Activated CD4-positive, alpha-beta T cell treated with anti-CD3 and anti-CD28 coated beads for 4 hours (primary cell): ENCODE measurements at regions not wholly inside any gene's neighbourhood (a gene's known extent, or its start where the extent isn't known, plus 50 kb on each side); places are given as distances from the start of the nearest gene placed in this dataset.
"Not testable (repeated sequence)": the region's sequence is repeated elsewhere in the genome, so short reads cannot be mapped to it uniquely, and the experiment has no call there.

Experiments used
- DNase-seq, 2 donors: peaks; one replicate each; pipeline ENCODE4 v3.0.0-alpha.2; 2020

DNA sequence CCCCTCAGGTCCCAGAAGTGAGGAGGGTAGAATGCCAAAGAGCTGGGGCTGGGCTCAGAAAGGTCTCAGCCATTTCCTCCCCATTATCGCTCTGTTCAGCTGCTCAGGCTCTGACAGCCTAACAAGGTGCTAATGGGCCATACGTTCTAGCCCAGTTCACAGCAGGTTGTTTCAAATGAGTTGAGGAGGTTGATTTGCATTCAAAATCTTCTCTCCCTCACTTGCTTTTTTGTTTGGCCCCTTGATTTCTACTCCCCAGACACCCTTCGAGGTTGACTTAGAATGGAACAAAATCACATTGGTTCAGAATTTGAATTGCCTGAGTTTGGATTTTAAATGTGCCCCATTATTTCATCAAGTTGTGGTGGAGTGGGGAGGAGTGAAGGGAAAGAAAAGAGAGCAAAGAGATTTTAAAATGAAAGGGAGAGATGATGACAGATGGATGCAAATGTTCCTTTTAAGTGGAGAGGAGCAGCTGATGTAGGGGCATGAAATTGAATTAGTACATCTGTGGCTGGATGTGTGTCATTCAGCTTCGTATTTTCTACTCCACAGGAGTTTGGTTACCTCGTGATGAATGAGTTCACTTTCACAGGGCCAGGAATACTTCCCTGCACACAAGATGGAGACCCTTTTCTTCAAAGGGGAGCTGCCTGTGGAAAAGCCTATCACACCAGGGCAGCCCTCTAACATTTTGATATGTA lies 425.8 kb upstream of the CAMK1G start:
- no peak for DNase-seq

DNA sequence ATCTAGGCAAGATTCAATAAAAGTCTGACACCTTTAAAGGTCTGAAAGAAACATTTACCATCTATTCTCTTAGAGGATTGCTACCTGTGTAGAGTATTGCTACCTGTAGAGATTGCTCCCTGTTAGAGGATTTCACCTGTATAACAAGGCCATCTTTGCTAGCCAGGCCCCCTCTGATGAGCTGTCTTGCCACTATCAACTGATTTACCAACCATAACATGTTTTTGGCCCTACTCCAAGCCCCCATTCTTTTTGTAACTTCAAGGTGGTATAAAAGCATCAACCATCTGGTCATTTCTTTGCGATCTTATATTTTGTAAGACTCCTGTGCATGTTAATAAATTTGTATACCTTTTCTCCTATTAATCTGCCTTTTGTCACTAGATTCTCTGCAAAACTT lies 424.7 kb upstream of the CAMK1G start:
- DNase-seq, result no peak

DNA sequence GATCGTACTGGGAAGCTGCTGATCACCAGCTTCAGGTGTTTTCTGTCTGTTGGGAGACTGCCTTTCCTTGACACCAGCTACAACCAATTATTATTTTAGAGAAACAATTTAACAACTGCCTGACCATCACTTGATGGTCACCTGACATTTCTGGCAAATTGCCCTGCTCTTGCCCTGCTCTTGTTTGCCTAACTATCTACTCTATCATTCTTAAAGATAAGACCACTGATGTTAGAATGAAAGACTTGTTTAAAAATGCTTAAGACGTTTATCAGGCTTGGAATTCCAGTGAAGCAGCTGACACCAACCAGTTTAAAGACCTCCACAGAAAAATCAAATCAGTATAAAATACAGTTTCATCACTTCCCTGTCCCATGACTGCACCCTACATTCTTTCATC lies 423.3 kb upstream of the CAMK1G start:
- no peak for DNase-seq

DNA sequence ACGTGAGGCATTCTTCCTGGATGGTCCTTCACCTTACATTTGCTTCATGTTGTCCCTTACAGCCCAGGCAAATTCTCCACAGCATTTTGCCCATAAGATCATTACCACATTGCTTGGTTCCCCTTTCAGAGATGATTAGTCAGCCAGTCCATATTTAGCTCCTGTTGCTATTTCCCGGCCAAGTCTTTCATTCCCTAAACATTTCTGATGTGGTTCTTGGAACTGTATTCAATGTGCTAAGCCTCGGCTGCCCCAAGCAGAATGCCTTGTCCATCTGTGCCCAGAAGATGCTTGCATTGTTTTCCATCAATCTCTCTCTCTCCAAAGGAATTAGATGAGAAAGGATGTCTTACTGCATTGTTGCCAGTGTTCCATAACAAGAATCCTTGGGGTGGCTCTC lies 420.9 kb upstream of the CAMK1G start:
- no peak for DNase-seq

DNA sequence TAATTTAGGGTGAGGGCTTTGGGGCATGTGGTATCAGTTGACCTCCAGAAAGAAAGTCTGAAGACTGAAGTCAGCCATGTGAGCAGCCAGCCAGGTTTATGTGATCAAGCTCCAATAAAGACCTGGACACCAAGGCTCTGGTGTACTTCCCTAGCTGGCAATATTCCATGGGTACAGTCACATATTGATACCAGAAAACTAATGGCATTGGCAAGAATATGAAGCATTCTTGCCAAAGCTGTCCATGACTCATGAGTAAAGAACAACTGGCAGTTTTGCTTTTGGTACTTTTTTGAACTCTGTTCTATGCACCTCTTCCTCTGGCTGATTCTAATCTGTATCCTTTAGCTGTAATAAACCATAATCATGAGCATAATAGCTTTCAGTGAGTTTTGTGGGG lies 415.3 kb upstream of the CAMK1G start:
- DNase-seq, result no peak

DNA sequence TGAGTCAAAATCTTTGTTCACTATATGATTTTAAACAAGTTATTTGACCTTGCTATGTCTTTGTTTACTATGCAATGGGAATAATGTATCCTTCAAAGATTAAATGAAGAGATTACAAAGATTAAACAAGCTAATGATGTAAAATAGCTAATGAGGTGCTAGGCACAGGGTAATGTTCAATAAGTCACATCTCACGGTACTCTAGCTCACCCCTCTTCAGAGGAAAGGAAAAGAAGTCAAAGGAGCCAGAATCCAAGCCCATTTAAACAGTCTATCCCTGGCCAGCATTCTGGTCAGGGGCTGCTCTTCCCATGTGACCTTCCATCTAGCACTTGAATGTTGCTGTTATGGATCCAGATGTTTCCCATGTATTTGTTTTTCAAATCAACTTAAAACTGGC lies 412.4 kb upstream of the CAMK1G start:
- no peak for DNase-seq

DNA sequence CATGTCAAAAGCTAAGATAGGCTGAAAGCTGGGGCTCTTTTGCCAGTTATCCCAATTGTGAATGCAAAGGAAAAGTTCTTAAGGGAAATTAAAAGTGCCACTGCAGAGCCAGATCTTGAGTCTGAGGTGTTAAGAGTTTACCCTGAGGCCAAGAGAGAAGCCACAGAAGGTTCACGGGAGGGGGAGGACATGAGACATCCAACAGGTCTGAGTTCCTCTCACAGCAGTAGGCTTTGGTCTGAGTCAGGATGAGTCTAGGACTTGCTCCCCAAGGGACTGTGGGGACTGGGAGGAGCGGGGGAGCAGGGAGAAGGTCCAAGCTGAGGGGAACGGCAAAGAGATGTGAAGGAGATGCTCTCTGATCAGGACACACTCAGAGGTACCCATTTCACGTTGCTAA lies 411.2 kb upstream of the CAMK1G start:
- DNase-seq, result no peak

DNA sequence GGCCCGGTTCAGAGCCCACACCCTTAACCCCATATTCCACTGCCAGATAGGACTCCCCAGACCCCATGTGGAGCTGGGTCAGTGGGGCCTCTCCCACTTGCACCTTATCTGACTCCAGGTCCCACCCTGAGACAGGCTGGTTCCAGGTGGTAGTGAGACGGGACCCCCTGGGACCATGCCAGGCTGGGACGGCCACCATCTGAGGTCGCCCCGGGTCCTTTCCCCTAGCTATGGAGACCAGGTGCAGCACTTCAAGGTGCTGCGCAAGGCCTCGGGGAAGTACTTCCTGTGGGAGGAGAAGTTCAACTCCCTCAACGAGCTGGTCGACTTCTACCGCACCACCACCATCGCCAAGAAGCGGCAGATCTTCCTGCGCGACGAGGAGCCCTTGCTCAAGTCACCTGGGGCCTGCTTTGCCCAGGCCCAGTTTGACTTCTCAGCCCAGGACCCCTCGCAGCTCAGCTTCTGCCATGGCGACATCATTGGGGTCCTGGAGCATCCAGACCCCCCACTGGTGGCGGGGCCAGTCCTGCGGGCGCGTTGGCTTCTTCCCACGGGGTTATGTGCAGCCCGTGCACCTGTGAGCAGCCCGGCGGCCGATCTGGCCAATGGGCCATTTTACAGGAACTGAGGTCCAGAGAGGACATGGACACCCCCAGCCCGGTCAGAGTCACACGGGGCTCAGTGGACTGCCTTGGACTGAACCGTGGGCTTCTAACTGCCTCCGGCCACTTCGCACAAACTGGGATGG lies 410.5 kb upstream of the CAMK1G start:
- not testable (repeated sequence) for DNase-seq

DNA sequence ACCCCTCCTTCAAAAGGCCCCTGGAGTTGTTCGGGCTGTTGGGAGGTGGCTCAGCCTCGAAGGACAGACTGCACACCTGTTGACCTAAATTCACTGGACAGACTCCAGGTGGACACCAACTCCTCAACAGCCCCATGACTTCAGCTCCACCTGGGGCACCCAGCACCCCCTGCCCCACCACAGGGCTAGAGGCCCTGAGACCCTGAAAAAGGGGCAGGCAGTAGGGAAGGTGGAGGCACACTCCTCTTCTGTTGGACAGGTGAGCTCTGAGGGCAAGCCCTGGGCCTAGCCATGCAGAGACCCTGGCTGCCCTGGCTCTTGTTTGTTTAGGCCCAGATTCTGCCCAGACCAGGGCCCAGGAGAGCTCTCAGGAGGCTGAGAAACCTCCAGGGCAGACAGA lies 409.7 kb upstream of the CAMK1G start:
- DNase-seq, result not testable (repeated sequence)

DNA sequence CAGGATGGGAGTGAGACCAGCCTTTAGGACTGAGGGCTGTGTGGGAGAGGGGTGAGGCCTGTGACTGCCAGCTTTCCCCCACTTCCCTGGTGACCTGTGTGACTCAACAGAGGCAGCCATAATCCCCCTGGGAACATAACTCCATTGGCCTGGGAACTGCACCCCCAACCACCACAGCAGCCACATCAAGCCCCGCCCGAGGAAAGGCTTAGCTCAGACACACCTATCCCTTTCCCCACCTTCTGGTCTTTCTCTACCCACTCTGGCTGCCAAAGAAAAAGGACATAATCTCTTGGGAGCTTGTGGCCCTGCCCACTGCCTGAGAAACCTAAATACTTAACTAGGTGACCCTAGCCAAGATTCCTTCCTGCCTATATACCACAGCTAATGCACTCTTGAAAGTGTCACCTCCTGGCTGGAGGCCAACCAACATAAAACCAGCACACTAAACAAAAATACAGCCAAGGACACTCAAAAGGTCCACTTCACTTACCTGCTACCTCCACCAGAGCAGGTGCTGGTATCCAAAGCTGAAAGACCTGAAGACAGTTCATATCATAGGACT lies 406.6 kb upstream of the CAMK1G start:
- no peak for DNase-seq

DNA sequence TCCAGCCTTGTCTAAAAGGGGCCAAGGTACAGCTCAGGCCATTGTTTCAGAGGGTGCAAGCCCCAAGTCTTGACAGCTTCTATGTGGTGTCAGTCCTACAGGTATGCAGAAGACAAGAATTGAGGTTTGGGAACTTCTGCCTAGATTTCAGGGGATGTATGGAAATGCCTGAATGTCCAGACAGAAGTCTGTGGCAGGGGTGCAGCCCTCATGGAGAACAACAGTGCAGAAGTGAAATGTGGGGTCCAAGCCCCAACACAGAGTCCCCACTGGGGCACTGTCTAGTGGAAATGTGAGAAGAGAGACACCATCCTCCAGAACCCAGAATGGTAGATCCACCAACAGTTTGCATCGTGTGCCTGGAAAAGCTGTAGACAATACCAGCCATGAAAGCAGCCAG lies 400.3 kb upstream of the CAMK1G start:
- no peak for DNase-seq

DNA sequence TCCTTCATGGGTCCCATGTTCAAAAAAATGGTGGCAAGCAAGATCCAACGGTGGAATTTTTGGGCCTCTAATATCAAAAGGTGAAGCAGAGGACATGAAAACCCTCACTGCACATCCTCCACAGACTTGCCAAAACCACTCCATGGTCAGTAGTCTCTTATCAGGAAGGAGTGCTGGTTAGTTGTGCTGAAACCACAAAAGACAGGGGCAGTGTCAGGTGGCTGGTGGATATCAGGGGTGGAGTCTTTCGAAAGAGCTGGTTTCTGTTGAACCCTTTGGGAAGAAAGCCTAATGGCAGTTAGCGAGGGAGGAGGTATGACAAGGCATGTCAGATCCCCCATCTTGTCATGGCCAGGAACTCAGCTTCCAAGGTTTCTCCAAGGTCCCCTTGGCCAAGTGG lies 395.9 kb upstream of the CAMK1G start:
- DNase-seq, result no peak

DNA sequence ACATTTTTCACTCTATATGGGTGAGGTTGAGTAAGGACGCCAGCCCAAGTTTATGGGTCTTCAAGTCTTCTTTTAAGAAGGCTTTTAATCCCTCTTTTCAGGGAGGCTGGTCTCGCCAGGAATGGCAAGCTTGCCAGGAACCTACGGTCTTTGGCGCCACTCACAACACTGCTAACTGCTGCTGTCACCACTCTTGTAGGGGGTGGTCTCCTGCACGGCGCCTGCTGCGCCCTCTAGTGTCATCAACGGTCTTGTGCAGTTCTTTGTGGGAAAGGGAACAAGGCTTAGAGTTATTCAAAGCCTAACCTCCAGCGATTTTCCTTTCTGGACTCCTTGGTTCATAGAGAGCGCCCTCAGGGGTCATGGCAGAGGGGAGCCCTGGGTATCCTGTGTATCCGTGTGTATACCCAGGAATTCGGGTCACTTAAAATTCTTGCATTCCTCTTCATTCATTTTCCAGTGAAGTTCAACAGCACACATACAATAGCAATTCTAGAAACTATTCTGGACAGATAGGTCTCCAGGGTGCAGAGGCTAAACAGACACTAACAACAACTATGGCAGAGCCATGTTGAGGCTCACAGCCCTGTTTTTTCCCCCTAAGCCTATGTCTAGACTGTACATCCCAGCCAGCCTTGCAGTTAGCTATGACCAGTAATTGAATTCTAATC lies 392.8 kb upstream of the CAMK1G start:
- no peak for DNase-seq

DNA sequence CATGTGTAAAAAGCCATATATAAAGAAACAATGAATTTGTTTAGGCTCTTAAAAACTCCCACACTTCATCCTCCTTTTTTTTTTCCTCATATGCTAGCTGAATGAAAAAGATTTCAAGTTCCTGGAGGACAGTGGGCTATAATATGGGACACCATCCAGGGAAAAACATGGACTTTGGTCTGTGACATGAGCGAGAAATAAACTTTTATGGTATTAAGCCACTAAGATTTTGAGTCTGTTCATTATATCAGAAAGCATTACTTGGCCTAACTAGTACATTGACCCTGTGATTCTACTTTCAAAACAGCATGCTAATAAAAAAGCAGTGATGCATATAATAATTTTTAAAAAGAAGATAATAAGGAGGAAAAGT lies 392.3 kb upstream of the CAMK1G start:
- DNase-seq, result no peak

DNA sequence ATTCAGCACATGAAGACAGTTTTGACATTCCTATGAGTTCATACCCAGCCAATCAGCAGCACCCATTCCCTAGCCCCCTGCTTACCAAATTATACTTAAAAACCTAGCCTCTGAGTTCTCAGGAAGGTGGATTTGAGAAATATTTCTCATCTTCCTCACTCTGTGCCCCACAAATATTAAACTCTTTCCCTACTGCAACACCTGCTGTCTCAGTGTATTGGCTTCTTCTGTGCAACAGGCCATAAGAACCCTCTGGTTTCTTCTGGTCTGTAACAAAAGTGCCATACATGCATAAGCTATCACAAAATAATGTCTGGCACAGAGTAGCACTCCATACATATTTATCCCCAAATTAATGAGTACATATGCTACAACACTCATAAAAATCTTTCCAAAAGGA lies 387.4 kb upstream of the CAMK1G start:
- no peak for DNase-seq

DNA sequence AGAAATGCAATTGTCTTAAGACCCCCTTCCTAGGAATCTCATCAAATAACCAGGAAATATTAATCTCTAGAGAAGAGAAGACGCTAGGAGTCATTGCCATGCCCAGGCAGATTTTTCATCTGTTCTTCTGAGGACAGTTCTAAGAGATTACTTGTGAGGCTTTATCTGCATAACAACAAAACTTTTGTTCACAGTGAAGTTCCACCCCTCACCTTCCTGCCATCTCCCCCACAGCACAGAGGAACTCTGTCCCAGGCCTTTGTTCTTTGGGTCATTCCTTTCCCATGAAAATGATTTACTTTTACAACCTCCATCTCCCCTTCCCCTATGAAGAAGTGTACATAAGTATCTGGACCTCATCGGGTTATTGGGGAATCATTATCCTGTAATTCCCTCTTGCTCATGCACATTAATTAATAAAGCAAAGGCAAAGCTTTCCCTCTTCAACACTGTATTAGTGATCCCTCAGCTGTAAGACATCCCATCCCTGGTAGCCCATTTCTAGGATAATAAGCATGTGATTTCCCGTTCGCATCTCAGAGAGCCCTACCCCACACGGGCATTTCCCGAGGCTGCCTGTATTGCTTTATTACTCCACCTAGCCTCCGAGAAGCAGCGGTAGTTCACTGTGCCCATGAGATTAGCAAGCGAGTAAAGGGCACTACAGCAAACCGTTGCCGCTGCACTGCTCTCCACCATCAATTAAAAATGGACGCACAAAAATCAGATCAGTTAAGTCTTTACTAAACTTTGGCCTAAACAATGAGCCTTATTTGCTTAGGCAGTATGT lies 384.4 kb upstream of the CAMK1G start:
- no peak for DNase-seq

DNA sequence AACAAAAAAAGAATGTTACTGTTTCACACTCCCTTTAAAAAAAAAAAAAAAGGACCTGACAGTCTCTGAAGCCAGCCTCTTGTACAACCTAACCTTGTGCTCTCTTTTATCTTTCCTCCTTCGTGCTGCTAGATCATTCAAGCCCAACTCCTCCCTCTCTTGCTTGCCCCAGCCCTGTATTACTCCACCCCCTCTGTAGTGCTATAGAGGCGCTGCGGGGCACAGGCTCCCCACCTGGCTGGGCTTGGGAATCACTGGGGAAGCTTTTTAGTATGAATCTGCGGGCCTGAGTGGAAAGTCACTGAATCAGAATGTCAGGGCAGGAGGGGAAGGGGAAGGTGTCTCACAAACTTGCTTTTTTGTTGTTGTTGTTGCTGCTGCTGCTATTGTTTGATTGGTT lies 383.7 kb upstream of the CAMK1G start:
- no peak for DNase-seq

DNA sequence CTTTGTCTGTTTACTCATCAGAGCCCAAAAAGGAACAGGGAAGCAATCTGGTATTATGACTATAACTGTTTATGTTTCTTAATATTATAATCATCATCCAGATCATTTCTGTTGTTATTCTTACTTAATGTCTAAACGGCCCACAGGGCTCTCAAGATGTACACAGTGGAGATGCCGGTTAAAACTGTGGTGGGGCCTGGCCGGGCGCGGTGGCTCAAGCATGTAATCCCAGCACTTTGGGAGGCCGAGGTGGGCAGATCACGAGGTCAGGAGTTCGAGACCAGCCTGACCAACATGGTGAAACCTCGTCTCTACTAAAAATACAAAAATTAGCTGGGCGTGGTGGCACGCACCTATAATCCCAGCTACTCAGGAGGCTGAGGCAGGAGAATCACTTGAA lies 381.2 kb upstream of the CAMK1G start:
- DNase-seq, result not testable (repeated sequence)

DNA sequence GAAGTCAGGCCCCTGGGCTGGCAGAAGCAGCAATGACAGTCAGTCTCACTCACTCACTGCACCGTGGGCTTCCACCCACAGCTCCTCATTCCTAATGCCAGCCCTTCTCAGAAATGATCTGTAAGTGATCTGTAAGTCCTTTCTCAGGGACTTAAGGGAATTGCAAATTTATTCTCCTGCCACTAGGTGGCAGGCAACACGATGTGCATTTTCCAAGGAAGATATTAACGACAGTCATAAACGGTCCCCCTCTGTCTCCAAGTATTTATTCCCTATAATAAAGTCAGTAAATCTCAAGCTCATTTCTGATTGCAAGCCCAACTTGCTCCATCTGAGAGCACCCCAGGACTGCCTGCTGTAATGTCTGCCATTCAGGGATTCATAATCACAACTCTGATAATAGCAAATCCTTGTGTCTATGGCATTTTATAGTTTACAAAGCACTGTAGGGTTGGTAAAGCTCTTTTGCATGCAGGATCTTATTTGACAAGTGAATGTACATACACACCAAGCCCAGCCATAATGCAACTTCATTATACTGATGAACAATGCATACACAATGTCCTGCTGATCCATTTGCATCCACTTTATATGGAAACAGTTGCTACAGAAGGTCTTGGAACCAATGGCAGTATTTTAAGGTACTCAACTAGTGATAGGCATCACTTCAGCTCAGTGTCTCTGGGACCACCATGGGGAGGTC lies 380.5 kb upstream of the CAMK1G start:
- no peak for DNase-seq

DNA sequence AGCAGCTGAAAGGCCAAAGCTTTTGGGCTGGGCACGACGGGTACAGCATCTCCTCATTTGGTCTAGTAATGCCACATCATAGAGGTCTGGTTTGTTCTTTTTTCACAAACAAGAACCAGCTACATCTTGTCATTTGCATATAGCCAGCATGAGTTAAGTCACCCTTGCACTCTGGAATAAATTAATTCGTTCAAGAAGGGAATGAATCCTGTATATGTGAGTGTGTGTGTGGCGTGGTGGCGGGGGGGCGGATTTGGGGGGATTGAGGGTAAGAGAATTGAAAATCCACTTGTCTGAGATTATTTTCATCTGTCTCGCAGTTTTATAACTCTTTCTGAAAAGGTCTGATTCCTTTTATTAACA lies 380.0 kb upstream of the CAMK1G start:
- DNase-seq, result no peak

DNA sequence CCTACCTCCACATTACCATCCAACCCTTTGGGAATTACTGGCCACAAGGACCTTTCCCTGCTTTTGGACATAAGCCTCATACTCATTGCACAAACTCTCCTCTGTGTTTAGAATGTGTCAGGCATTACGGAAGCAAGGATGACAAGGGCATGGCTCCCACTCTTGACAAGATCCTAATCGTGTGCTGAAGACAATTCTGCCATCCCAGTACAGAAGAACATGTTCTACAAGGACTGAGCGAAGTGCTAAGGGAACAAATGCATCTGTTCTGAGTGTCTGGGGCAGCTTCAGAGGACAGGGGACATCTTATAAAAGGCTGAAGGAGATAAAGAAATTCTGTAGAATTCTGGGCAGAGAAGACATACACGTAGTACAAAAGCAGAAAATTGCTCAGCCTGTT lies 378.5 kb upstream of the CAMK1G start:
- no peak for DNase-seq

DNA sequence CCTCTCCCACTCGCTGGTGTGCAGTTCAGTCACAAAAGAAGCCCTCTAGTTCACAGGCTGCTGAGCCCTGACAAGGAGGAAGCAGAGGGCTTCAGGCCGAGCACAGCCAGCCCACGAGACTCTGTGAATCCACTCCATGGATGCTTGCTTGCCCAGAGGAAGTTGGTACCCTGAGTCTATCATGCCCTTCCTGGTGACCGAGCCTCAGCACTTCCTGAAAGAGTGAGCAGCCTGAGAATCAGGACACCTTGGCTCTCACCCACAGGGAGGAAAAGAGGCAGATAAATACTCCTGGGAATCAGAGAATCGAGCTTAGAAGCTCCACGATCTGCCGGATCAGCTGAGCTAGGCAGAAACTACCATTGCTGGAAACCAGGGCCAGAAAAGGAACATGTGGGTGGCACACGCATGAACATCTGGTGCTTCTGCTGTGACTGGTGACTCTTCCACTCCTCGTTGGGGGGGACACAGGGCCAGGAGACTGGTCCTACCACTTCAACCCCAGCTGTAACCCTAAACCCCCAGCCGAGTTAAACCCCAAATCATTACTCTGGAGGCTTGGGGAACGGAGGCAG lies 376.3 kb upstream of the CAMK1G start:
- no peak for DNase-seq
